GM06990 (cell line): ENCODE measurements at regions not wholly inside any gene's neighbourhood (a gene's known extent, or its start where the extent isn't known, plus 50 kb on each side); places are given as distances from the start of the nearest gene placed in this dataset.

Experiments
- DNase-seq: peaks from one replicate; pipeline ENCODE4 v3.0.0-alpha.2; 2011; ENCODE audit not compliant: insufficient read length; ENCODE audit errors: extremely low read depth
- H3K27me3 ChIP-seq: replicated peaks from 2 replicates; pipeline ENCODE4 v1.6.0; 2011; ENCODE audit warnings: low read length; ENCODE audit not compliant: control insufficient read depth, insufficient read depth
- H3K36me3 ChIP-seq: 2 replicates; pipeline ENCODE4 v1.5.1; 2011; ENCODE audit warnings: low read length; ENCODE audit not compliant: control insufficient read depth, insufficient read depth
- H3K4me3 ChIP-seq: replicated peaks from 2 replicates; pipeline ENCODE4 v1.5.1; 2011; ENCODE audit warnings: low read depth, mild to moderate bottlenecking, control low read depth, low read length
- TF ChIP-seq, protein P1 (sequence below): IDR thresholded peaks from 2 replicates; pipeline ENCODE4 v1.5.1; 2011; ENCODE audit warnings: low read length, control low read depth, mild to moderate bottlenecking, inconsistent platforms; ENCODE audit not compliant: insufficient read depth, poor library complexity, severe bottlenecking

DNA sequence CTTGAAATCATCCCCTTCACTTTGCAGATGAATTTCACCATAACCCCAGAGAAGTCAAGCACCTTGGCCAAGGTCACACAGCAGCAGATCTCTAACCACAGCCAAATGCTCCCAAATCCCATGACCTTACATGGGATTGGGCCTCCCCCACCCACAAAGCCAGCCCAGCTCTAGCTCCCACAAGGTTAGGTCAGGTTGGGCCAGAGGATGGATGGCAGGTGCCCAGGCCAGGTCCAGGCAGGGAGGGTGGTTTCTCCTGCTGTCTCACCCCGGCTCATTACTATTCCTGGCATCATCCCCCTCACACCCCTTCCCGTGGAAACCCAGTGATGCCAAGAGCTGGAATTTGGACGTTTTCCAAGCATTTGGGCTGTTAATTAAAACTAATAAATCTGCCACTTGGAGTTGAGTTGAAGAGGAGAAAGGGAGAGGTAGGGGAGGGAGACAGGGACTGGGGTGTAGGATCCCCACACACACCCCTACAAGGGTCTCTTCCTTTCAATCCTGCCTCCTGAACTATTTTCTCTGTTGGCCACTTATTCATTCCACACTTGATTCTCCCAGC, 181.6 kb downstream of the TMEM132E start:
- Histone ChIP-seq H3K4me3 (no peak overlapping the region), H3K36me3 (no peaks in the 10 kb centered on the region), H3K27me3 (no peaks in the 10 kb centered on the region; the same call in 1 of the 2 replicates)
- no peak for DNase-seq
- TF ChIP-seq, protein P1, sequence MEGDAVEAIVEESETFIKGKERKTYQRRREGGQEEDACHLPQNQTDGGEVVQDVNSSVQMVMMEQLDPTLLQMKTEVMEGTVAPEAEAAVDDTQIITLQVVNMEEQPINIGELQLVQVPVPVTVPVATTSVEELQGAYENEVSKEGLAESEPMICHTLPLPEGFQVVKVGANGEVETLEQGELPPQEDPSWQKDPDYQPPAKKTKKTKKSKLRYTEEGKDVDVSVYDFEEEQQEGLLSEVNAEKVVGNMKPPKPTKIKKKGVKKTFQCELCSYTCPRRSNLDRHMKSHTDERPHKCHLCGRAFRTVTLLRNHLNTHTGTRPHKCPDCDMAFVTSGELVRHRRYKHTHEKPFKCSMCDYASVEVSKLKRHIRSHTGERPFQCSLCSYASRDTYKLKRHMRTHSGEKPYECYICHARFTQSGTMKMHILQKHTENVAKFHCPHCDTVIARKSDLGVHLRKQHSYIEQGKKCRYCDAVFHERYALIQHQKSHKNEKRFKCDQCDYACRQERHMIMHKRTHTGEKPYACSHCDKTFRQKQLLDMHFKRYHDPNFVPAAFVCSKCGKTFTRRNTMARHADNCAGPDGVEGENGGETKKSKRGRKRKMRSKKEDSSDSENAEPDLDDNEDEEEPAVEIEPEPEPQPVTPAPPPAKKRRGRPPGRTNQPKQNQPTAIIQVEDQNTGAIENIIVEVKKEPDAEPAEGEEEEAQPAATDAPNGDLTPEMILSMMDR = no peak

DNA sequence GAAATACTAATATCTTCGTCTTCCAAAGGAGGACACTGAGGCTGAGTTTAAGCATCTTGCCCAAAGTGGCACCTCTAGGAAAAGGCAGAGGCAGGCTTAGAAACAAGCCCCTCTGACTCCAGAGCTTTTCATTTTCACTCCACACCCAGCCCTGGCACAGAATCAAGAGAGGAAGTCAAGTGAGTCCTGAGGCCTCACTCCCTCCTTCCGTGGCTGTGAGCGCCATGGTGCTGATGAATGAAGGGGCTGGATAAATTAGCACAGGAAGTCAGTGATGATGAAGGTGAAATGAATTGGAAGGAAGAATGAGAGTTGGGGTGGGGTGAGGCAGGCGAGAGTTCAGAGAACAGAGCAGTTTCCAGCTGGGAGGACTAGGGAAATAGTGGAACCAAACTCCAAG, 179.3 kb downstream of the TMEM132E start:
- no peak overlapping the region for H3K4me3 ChIP-seq

DNA sequence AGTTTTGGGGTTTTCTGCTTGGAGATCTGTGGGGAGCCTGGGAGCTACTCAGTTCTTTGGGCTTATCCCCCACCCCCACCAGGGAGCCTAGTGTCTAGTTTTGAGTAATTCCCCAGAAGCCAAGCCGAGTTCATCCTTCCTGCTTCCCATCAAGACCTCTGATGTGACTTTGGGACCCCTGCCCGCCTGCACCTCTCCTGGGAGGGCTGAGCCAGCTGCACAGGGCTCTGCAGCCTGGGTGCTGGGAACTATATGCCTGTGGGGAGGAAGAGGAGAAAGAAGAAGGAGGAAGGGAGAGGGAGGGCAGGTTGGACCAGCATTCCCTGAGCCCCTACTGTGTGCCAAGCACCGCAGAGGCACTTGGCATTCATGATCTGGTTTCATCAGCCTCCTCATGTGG, 178.9 kb downstream of the TMEM132E start:
- TF ChIP-seq, protein P1 = no peak
- no peak overlapping the region for H3K4me3 ChIP-seq
- DNase-seq = no peak
- no peaks in the 10 kb centered on the region for H3K36me3 ChIP-seq
- H3K27me3 ChIP-seq = no peaks in the 10 kb centered on the region

More for the DNA sequence above, 179.3 kb downstream of the TMEM132E start:
- H3K36me3 ChIP-seq = no peaks in the 10 kb centered on the region
- TF ChIP-seq, protein P1 = no peak
- no peaks in the 10 kb centered on the region for H3K27me3 ChIP-seq
- no peak for DNase-seq

DNA sequence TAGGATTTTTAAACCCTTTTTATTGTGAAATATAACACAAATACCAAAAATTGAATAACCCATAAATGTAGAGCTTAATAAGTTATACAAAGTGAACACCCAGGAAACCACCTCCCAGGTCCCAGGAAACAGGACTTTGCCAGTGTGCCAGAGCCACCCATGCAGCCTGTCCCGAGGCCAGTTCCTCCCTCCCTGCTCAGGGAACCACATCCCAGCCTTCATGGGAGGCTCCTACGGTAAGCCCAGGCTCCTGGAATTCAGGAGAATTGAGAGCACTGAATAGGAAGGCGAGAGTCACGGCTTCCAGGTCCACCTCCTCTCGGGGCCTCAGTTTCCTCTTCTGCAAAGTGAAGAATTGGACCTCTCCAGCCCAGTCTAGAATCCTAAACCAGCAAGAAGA, 178.2 kb downstream of the TMEM132E start:
- H3K36me3 ChIP-seq = no peaks in the 10 kb centered on the region
- TF ChIP-seq, protein P1 = no peak
- H3K4me3 ChIP-seq = no peak overlapping the region
- DNase-seq = no peak
- H3K27me3 ChIP-seq = no peaks in the 10 kb centered on the region

DNA sequence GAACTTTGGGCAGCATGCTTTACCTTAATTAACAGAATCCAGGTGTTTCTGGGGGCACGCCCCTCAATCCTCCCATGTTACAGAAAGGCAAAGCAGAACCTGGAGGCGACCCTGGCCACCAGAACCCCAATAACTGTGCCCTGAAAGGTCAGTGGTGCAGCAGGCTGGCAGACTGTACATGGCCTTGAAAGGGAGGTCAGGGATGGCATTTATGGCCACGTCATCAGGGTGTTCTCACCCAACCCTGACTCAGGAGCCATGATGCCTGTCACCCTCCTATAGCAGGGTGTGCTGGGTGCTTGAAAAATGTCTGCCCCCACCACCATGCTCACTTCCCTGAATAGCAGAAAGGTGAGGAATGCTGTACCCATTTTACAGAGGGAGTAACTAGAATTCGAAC, 177.7 kb downstream of the TMEM132E start:
- H3K36me3 ChIP-seq = no peaks in the 10 kb centered on the region
- H3K27me3 ChIP-seq = no peaks in the 10 kb centered on the region
- no peak overlapping the region for H3K4me3 ChIP-seq
- DNase-seq = no peak
- TF ChIP-seq, protein P1 = no peak

DNA sequence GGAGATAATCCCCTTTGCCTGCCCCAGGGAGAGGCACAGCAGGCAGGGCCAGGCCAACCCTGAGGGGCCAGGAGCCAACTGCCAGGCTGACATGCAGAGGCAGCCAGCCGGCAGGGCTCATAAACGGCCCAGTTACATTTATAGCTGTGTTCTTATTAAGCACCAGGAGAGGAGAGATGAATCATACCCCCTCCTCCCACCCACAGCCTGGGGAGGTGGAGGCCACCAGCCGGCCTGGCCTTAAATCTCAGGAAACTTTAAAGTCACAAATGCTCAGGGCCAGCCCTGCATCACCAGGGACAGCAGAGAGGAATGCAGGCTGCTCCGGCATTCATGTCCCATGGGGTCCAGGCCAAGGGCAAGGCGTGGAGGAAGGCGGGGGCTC, 177.2 kb downstream of the TMEM132E start:
- Histone ChIP-seq H3K27me3 (no peaks in the 10 kb centered on the region), H3K4me3 (no peak overlapping the region), H3K36me3 (no peaks in the 10 kb centered on the region)
- no peak for DNase-seq
- TF ChIP-seq, protein P1 = no peak
